ENCODE measurements at regions not wholly inside any gene's neighbourhood (a gene's known extent, or its start where the extent isn't known, plus 50 kb on each side); places are given as distances from the start of the nearest gene placed in this dataset.

GRCh38 chr14:80323038-80323665, 111.8 kb upstream of the DIO2 start:
- peaks cover 0 to 28% (median 7%) of the 10 kb centered on the region in 4 donors for H3K4me1 ChIP-seq
- TF ChIP-seq EP300 (IDR thresholded peaks at IDR 0.05) (no peak), CTCF (IDR thresholded peaks at IDR 0.05) (no peak), POLR2AphosphoS5 (IDR thresholded peaks at IDR 0.05) (no peak), POLR2A (IDR thresholded peaks at IDR 0.05) (no peak)
- DNase-seq = no peak
- H3K27ac ChIP-seq = peak overlapping the region in 1 of 5 donors; percentile 4
- WGBS, 5 donors = 39 to 51% (median 43%) methylated on average over 2 of the region's 2 CpGs
- no peaks in the 10 kb centered on the region for H3K36me3 ChIP-seq
- no peak overlapping the region for H3K4me3 ChIP-seq
- H3K27me3 ChIP-seq = no peaks in the 10 kb centered on the region
- intact Hi-C loops (cut with DNase I; ENCODE audit: low total_unique reads) = no loop called here
- peaks cover 0 to 4% (median 0%) of the 10 kb centered on the region in 4 donors for H3K9me3 ChIP-seq

GRCh38 chr14:80316441-80316840, 105.1 kb upstream of the DIO2 start:
- Histone ChIP-seq H3K27ac (peak overlapping the region in 1 of 5 donors; percentile 9), H3K9me3 (peaks cover 0 to 4% (median 0%) of the 10 kb centered on the region in 4 donors), H3K27me3 (no peaks in the 10 kb centered on the region), H3K4me1 (peaks cover 0 to 6% (median 2%) of the 10 kb centered on the region in 4 donors), H3K36me3 (no peaks in the 10 kb centered on the region), H3K4me3 (no peak overlapping the region)
- TF ChIP-seq EP300 (IDR thresholded peaks at IDR 0.05) (no peak), CTCF (IDR thresholded peaks at IDR 0.05) (no peak), POLR2A (IDR thresholded peaks at IDR 0.05) (no peak), POLR2AphosphoS5 (IDR thresholded peaks at IDR 0.05) (no peak)
- whole genome bisulfite sequencing, 5 donors = 52 to 73% (median 63%) methylated on average over 3 of the region's 3 CpGs
- DNase-seq = no peak
- intact Hi-C loops (cut with DNase I; ENCODE audit: low total_unique reads) = no loop called here

GRCh38 chr14:80315681-80316080, 104.4 kb upstream of the DIO2 start:
- TF ChIP-seq CTCF (IDR thresholded peaks at IDR 0.05) (no peak), POLR2AphosphoS5 (IDR thresholded peaks at IDR 0.05) (no peak), EP300 (IDR thresholded peaks at IDR 0.05) (no peak), POLR2A (IDR thresholded peaks at IDR 0.05) (no peak)
- Histone ChIP-seq H3K9me3 (peaks cover 0 to 4% (median 0%) of the 10 kb centered on the region in 4 donors), H3K27ac (peak overlapping the region in 1 of 5 donors; percentile 9), H3K4me3 (no peak overlapping the region), H3K4me1 (peaks cover 0 to 6% (median 2%) of the 10 kb centered on the region in 4 donors), H3K36me3 (no peaks in the 10 kb centered on the region), H3K27me3 (no peaks in the 10 kb centered on the region)
- 62 to 85% (median 82%) methylated on average over 1 of the region's 1 CpG for WGBS, 5 donors
- no peak for DNase-seq
- intact Hi-C loops (cut with DNase I; ENCODE audit: low total_unique reads) = no loop called here

GRCh38 chr14:80313806-80314205, 102.5 kb upstream of the DIO2 start:
- H3K27me3 ChIP-seq = no peaks in the 10 kb centered on the region
- TF ChIP-seq POLR2AphosphoS5 (IDR thresholded peaks at IDR 0.05) = no peak
- no peak for TF ChIP-seq EP300 (IDR thresholded peaks at IDR 0.05)
- no peak for TF ChIP-seq CTCF (IDR thresholded peaks at IDR 0.05)
- TF ChIP-seq POLR2A (IDR thresholded peaks at IDR 0.05) = no peak
- peaks cover 0 to 6% (median 2%) of the 10 kb centered on the region in 4 donors for H3K4me1 ChIP-seq
- H3K36me3 ChIP-seq = no peaks in the 10 kb centered on the region
- no peaks in the 10 kb centered on the region for H3K9me3 ChIP-seq
- no peak overlapping the region for H3K4me3 ChIP-seq
- intact Hi-C loops (cut with DNase I; ENCODE audit: low total_unique reads) = no loop called here
- DNase-seq = no peak
- no peak overlapping the region for H3K27ac ChIP-seq

Measured in stomach (tissue), 8 donors.